Endodermal cell (in vitro differentiated cells): ENCODE measurements at regions not wholly inside any gene's neighbourhood (a gene's known extent, or its start where the extent isn't known, plus 50 kb on each side); places are given as distances from the start of the nearest gene placed in this dataset.
"Not testable (repeated sequence)": the region's sequence is repeated elsewhere in the genome, so short reads cannot be mapped to it uniquely, and the experiment has no call there.

Experiments used
- DNase-seq: peaks from one replicate; pipeline ENCODE4 v3.0.0-alpha.2; 2017
- H3K27ac ChIP-seq: 2 replicates; pipeline ENCODE4 v1.5.1; 2013; ENCODE audit warnings: mild to moderate bottlenecking, low read depth, low read length, moderate library complexity
- H3K27me3 ChIP-seq: 2 replicates; pipeline ENCODE4 v1.6.1; 2013; ENCODE audit warnings: mild to moderate bottlenecking, low read length, moderate library complexity; ENCODE audit not compliant: insufficient read depth, control insufficient read depth, poor library complexity, severe bottlenecking
- H3K36me3 ChIP-seq: 2 replicates; pipeline ENCODE4 v1.7.0; 2013; ENCODE audit warnings: mild to moderate bottlenecking, low read length, moderate library complexity; ENCODE audit not compliant: control insufficient read depth, insufficient read depth
- H3K4me1 ChIP-seq: one replicate; pipeline ENCODE4 v1.7.0; 2013; ENCODE audit warnings: low read length; ENCODE audit not compliant: control insufficient read depth, insufficient read depth
- H3K4me3 ChIP-seq: 2 replicates; pipeline ENCODE4 v1.5.1; 2013; ENCODE audit warnings: mild to moderate bottlenecking, low read length, moderate library complexity
- H3K9ac ChIP-seq: 2 replicates; pipeline ENCODE4 v1.6.1; 2013; ENCODE audit warnings: mild to moderate bottlenecking, low read length, moderate library complexity; ENCODE audit not compliant: poor library complexity, severe bottlenecking; ENCODE audit errors: extremely low read depth
- H3K9me3 ChIP-seq: 2 replicates; pipeline ENCODE4 v1.6.1; 2013; ENCODE audit warnings: mild to moderate bottlenecking, low read length, moderate library complexity; ENCODE audit not compliant: control insufficient read depth
- H3K27ac Mint-ChIP-seq: 2 replicates; pipeline ENCODE4 v1.8.0; 2020; ENCODE audit warnings: mixed read lengths
- H3K27me3 Mint-ChIP-seq: 2 replicates; pipeline ENCODE4 v1.8.0; 2021; ENCODE audit warnings: mild to moderate bottlenecking, mixed read lengths; ENCODE audit not compliant: insufficient read depth
- H3K36me3 Mint-ChIP-seq: 2 replicates; pipeline ENCODE4 v1.8.0; 2020; ENCODE audit warnings: low read depth, mixed read lengths
- H3K4me1 Mint-ChIP-seq: 2 replicates; pipeline ENCODE4 v1.8.0; 2020; ENCODE audit warnings: mixed read lengths
- H3K4me3 Mint-ChIP-seq: 2 replicates; pipeline ENCODE4 v1.8.0; 2020; ENCODE audit warnings: mild to moderate bottlenecking, moderate library complexity, mixed read lengths
- H3K9me3 Mint-ChIP-seq: 2 replicates; pipeline ENCODE4 v1.8.0; 2020; ENCODE audit warnings: mild to moderate bottlenecking, mixed read lengths
- WGBS, 2 experiments: methylation state at CpG; one replicate each; pipeline versions ENCODE4 v1.1.5 to v1.1.7; 2013; ENCODE audit warnings: missing lambda C conversion rate in 2 of 2, mixed read lengths in 1 of 2; ENCODE audit not compliant: insufficient coverage in 1 of 2, insufficient read length in 1 of 2; 5-methylcytosine and 5-hydroxymethylcytosine counted together
- TF ChIP-seq, protein P1 (sequence below): fragments of 200-600 bp; sonication (generic); conservative IDR thresholded peaks from 2 replicates; pipeline ENCODE4 v1.5.0; 2021; ENCODE audit warnings: antibody characterized with exemption, mild to moderate bottlenecking

GRCh38 chr11:105357146-105357545 is 217.6 kb upstream of the CARD18 start:
- H3K4me1 Mint-ChIP-seq, result no peaks in the 10 kb centered on the region

GRCh38 chr11:105349867-105350266 is 210.3 kb upstream of the CARD18 start:
- not testable (repeated sequence) for H3K9ac ChIP-seq, H3K4me1 Mint-ChIP-seq, H3K4me3 Mint-ChIP-seq, DNase-seq, H3K27me3 ChIP-seq, H3K27me3 Mint-ChIP-seq, H3K36me3 ChIP-seq, H3K4me3 ChIP-seq, H3K9me3 ChIP-seq, H3K27ac ChIP-seq, H3K36me3 Mint-ChIP-seq, H3K27ac Mint-ChIP-seq, H3K4me1 ChIP-seq
- H3K9me3 Mint-ChIP-seq, result peaks cover 16% of the 10 kb centered on the region
- WGBS, 2 experiments, result 94% methylated on average over 2 of the region's 3 CpGs; no CpG with 5 or more reads in 1 of the 2 experiments

More at GRCh38 chr11:105357146-105357545, 217.6 kb upstream of the CARD18 start:
- no peak overlapping the region for H3K4me3 ChIP-seq
- no peak overlapping the region for H3K27ac ChIP-seq
- H3K9ac ChIP-seq, result no peak overlapping the region
- Mint-ChIP-seq H3K27me3 (no peaks in the 10 kb centered on the region), H3K36me3 (no peaks in the 10 kb centered on the region), H3K4me3 (no peak overlapping the region), H3K27ac (no peak overlapping the region), H3K9me3 (no peaks in the 10 kb centered on the region)
- no peaks in the 10 kb centered on the region for H3K4me1 ChIP-seq
- 100% methylated on average over 1 of the region's 1 CpG; no CpG with 5 or more reads in 1 of the 2 experiments for WGBS, 2 experiments
- H3K36me3 ChIP-seq, result no peaks in the 10 kb centered on the region
- H3K27me3 ChIP-seq, result no peaks in the 10 kb centered on the region
- TF ChIP-seq, protein P1, sequence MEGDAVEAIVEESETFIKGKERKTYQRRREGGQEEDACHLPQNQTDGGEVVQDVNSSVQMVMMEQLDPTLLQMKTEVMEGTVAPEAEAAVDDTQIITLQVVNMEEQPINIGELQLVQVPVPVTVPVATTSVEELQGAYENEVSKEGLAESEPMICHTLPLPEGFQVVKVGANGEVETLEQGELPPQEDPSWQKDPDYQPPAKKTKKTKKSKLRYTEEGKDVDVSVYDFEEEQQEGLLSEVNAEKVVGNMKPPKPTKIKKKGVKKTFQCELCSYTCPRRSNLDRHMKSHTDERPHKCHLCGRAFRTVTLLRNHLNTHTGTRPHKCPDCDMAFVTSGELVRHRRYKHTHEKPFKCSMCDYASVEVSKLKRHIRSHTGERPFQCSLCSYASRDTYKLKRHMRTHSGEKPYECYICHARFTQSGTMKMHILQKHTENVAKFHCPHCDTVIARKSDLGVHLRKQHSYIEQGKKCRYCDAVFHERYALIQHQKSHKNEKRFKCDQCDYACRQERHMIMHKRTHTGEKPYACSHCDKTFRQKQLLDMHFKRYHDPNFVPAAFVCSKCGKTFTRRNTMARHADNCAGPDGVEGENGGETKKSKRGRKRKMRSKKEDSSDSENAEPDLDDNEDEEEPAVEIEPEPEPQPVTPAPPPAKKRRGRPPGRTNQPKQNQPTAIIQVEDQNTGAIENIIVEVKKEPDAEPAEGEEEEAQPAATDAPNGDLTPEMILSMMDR, result no peak
- DNase-seq, result no peak
- H3K9me3 ChIP-seq, result no peaks in the 10 kb centered on the region

DNA sequence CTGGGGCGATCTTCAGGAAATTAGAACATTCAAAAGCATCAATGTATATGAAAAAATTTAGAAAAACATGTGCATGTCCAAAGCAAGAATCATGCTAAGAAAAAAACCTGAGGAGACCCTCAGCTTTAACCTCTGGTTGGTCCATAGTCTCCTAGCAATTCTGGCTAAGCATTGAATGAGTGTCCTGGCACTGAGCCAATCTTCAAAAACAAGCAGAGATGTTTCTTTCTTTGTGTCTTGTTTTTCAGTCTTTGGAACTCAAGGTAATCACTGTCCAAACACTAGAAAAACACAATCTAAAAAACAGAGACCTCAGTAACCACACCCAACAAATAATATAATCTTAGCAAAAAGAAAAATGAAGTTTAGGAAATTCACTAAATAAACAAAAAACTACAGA is 205.4 kb upstream of the CARD18 start:
- Mint-ChIP-seq H3K36me3 (no peaks in the 10 kb centered on the region), H3K4me1 (no peaks in the 10 kb centered on the region), H3K27ac (no peak overlapping the region), H3K4me3 (no peak overlapping the region), H3K9me3 (peaks cover 10% of the 10 kb centered on the region), H3K27me3 (no peaks in the 10 kb centered on the region)
- DNase-seq, result no peak
- Histone ChIP-seq H3K4me3 (no peak overlapping the region), H3K9ac (no peak overlapping the region), H3K9me3 (no peaks in the 10 kb centered on the region), H3K4me1 (no peaks in the 10 kb centered on the region), H3K27ac (no peak overlapping the region), H3K27me3 (no peaks in the 10 kb centered on the region), H3K36me3 (no peaks in the 10 kb centered on the region)
- TF ChIP-seq, protein P1, result no peak
- WGBS, 2 experiments, result 88% methylated on average over 1 of the region's 1 CpG; no CpG with 5 or more reads in 1 of the 2 experiments
